Suppressor macrophage treated with lipopolysaccharide for 1 hour (primary cell): ENCODE measurements at regions not wholly inside any gene's neighbourhood (a gene's known extent, or its start where the extent isn't known, plus 50 kb on each side); places are given as distances from the start of the nearest gene placed in this dataset.
"Not testable (repeated sequence)": the region's sequence is repeated elsewhere in the genome, so short reads cannot be mapped to it uniquely, and the experiment has no call there.

Experiments
- DNase-seq, 3 donors: peaks; one replicate each; pipeline ENCODE4 v3.0.0-alpha.2; 2020 to 2022

GRCh38 chrY:16715278-16715677 is 1164.7 kb downstream of the CDY2B start:
- no peak for DNase-seq

GRCh38 chrY:16673102-16673787 is 1206.8 kb downstream of the CDY2B start:
- no peak for DNase-seq

DNA sequence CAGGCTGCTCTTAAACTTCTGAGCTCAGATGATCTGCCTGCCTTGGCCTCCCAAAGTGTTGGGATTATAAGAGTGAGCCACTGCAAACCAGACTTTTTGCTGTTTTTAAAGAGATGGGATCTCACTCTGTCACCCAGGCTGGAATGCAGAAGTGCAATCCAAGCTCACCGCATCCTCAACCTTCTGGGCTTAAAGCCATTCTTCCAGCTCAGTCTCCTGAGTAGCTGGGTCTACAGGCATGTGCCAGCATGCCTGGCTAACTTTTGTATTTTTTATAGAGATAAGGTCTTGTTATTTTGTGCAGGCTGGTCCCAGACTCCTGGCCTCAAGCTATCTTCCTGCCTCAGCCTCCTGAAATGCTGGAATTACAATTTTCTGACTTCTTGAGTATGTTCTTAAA is 1211.6 kb downstream of the CDY2B start:
- DNase-seq: no peak

DNA sequence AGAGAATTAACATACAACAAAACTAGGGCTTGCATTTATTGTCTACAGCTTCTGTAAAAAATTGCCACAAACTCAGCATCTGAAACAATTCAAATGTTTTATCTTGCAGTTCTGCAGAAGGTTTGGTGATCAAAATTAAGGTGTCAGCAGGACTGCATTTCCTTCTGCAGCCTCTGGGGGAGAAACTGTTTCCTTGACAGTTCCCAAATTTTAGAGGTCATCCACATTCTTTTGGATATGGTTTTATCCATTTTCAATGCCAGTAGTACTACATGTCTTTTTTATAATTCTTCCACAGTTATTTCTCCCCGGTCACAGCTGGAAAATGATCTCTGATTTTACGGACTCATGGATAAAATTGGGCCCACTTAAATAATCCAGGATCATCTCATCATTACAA is 1217.3 kb downstream of the CDY2B start:
- no peak for DNase-seq

- DNase-seq: no peak
These were observed 1220.7 kb downstream of the CDY2B start for GRCh38 chrY:16659340-16659739.

DNA sequence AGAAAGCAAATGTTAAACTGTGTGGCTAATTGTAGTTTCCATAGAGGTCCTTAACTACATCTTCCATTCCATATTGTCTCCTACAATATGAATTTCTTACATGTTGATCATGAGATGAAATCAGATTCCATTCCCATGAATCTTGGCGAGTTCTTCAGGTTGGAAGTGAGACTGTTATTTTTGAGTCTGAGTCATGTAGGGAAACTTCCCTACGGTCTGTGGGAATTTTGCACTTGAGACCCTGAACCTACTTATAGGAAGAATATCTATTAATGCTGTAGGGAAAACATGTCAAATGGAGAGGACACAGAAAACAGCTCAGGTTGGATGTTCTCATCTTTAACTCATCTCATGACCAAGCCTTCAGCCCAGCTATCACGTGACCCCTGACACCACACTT is 1226.0 kb downstream of the CDY2B start:
- DNase-seq: no peak

- no peak for DNase-seq
These were observed 1234.0 kb downstream of the CDY2B start for GRCh38 chrY:16645991-16646390.

DNA sequence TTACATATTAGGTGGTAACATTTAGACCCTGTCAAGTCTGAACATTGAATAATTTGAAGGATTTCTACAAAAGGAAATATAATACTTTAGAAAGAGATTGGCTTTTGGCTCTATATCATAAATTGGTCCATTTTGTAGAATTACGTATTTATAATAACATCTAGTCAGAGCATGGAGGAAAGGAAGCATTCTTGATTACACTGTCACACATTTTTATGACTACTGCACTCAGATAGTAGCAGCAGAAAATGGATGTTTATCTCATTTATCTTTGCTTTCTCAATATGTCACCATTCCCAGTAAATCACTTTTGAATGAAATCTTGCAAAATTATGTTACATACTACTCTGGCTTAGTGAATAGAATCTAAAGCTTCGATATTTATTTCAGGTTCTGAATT is 1234.6 kb downstream of the CDY2B start:
- DNase-seq: no peak

- DNase-seq: no peak
These were observed 1235.7 kb downstream of the CDY2B start for GRCh38 chrY:16644270-16644800.

DNA sequence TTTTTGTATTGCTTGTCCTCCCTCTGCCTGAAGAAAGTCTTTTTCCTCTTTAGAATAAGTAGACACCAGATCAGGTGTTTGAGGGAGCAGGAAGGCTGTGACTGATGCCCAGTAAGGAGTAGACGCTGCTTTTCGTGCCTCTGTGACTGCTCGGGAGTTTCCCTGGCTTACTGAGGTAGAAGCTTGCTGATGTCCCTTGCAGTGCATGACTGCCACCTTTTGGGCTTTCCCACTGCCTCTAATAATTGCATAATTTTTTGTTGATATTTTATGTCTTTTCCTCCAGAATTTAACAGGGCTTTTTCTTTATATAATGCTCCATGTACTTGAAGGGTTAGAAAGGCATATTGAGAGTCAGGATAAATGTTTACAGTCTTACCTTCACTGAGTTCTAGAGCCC is 1240.2 kb downstream of the CDY2B start:
- no peak for DNase-seq

DNA sequence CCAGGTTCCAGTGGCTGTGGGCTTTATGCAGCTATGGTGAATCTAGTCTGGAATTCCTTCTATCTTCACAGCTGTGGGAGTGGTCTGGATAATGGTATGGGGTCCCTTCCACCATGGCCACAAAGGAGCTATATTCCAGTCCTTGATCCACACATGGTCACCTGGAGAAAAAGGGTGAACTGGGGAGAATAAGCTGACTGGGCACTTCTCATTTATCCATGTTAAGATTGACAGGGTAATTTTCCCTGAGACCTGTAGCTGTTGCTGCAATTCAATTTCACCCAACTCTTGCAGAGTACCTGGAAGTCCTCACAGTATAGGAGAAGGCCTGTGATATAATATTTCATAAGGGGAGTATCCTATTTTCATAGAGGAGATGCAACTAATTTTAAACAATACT is 1241.3 kb downstream of the CDY2B start:
- DNase-seq: not testable (repeated sequence)

- no peak for DNase-seq
These were observed 1243.8 kb downstream of the CDY2B start for GRCh38 chrY:16636254-16636653.

GRCh38 chrY:16629146-16629545 is 1250.9 kb downstream of the CDY2B start:
- DNase-seq: no peak

GRCh38 chrY:16627122-16627521 is 1252.9 kb downstream of the CDY2B start:
- no peak for DNase-seq

DNA sequence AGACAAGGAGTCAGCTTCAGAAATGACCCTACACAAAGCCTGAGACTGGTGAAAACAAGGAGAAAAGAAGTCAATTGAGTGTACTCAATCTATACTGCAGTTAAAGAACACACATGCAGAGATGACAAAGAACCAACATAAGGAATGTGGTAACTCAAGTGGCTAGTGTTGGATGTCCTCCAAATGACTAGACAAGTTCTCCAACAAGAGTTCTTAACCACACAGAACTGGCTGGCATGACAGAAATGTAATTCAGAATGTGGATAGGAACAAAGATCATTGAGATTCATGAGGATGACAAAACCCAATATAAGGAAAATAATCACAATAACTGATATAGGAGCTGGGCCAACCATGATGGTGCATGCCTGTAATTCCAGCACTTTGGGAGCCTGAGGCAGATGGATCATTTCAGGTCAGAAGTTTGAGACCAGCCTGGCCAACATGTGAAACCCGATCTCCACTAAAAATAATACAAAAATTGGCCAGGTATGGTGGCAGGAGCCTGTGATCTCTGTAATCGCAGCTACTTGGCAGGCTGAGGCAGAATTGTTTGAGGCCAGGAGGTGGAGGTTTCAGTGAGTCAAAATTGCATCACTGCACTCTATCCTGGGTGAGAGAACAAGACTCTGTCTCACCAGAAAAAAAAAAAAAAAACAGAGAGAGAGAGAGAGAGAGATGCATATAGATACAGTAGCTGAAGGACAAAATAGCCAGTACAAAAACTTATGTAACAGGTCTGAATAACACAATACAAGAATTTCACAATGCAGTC is 1263.6 kb downstream of the CDY2B start:
- no peak for DNase-seq

DNA sequence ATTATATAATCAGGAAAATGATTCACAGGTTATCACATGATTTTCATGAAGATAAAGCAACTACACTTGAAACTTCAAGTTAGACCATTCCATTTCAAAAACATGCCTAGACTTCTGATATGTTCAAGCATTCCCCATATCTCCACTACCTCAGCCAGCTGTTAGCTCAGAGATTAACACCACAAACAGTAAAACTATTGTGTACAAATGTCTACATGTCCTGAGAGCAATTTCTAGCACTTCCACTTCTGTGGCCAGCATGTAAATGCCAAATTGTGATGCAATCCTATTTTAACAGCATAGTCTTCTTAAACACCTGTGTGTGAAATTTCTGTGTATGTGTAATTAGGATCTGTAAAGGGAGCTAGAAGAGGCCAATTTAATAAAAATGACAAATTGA is 1271.3 kb downstream of the CDY2B start:
- DNase-seq: no peak

GRCh38 chrY:16602146-16602545 is 1277.9 kb downstream of the CDY2B start:
- DNase-seq: no peak

DNA sequence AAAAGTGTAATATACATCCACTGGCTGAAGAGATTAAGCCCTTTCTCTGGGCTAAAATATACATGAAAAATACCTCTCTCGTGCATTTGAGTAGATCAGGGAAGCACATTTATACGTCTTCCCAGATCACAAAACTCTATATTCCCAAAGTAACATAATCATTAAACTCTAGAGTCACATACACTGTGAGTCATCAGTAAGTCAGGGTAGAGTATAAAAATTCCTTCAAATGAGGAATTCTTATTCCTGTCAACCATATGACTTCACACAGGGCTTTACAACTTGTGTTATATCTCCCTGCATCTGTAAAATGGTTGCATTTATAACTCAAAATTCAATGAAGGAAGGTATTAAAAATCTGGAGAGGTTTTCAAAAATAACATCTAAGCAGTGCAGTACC is 1278.4 kb downstream of the CDY2B start:
- DNase-seq: no peak

DNA sequence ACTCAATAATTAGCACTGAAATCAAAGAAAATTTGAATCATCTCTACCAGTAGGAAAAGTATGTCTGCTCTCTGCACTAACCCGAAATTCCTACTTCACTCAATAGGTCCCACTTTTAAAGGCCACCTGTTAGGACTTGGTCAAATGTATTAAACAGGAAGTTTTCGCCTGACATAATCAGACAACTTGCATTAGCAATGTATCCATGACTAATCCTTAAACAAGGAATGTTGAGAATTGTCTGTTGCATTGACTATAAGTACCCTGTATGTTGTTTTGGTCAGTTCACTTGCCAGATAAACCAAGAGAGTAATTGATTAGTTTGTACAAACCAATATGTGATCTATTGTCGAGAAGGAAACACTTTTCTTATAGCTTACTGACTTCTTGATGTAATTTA is 1308.0 kb downstream of the CDY2B start:
- no peak for DNase-seq

- peak in 1 of 3 donors; percentile 0 for DNase-seq
These were observed 1317.5 kb downstream of the CDY2B start for GRCh38 chrY:16562491-16562890.

GRCh38 chrY:16522021-16522420 is 1358.0 kb downstream of the CDY2B start:
- DNase-seq: no peak

GRCh38 chrY:16502733-16503214 is 1377.2 kb downstream of the CDY2B start:
- DNase-seq: no peak

GRCh38 chrY:16490706-16491105 is 1389.3 kb downstream of the CDY2B start:
- DNase-seq: no peak

- DNase-seq: no peak
These were observed 1393.3 kb downstream of the CDY2B start for GRCh38 chrY:16486696-16487215.
